Karpas-422 (cell line): ENCODE measurements at regions not wholly inside any gene's neighbourhood (a gene's known extent, or its start where the extent isn't known, plus 50 kb on each side); places are given as distances from the start of the nearest gene placed in this dataset.
"Not testable (repeated sequence)": the region's sequence is repeated elsewhere in the genome, so short reads cannot be mapped to it uniquely, and the experiment has no call there.

Experiments
- DNase-seq: peaks from one replicate; pipeline ENCODE4 v3.0.0-alpha.2; 2015
- H2AFZ ChIP-seq: fragments of 200-600 bp; sonication (generic); 2 replicates; pipeline ENCODE4 v1.6.1; 2014; ENCODE audit warnings: antibody characterized with exemption, low read length, mixed read lengths
- H3K27ac ChIP-seq: fragments of 200-600 bp; sonication (generic); 2 replicates; pipeline ENCODE4 v1.5.1; 2014; ENCODE audit warnings: mild to moderate bottlenecking, low read length, moderate library complexity
- H3K27me3 ChIP-seq: fragments of 200-600 bp; sonication (generic); 2 replicates; pipeline ENCODE4 v1.6.1; 2014; ENCODE audit warnings: low read length, mixed read lengths
- H3K36me3 ChIP-seq: fragments of 200-600 bp; sonication (generic); 2 replicates; pipeline ENCODE4 v1.6.1; 2014; ENCODE audit warnings: low read length, mixed read lengths; ENCODE audit not compliant: insufficient read depth
- H3K4me1 ChIP-seq: fragments of 200-600 bp; sonication (generic); 2 replicates; pipeline ENCODE4 v1.6.1; 2014; ENCODE audit warnings: mild to moderate bottlenecking, low read length, mixed read lengths
- H3K4me2 ChIP-seq: fragments of 200-600 bp; sonication (generic); 2 replicates; pipeline ENCODE4 v1.6.1; 2014; ENCODE audit warnings: low read length, low read depth, mild to moderate bottlenecking; ENCODE audit not compliant: poor library complexity, severe bottlenecking
- H3K4me3 ChIP-seq: fragments of 200-600 bp; sonication (generic); 2 replicates; pipeline ENCODE4 v1.5.1; 2014; ENCODE audit warnings: mild to moderate bottlenecking, antibody characterized with exemption, low read length, mixed read lengths
- H3K79me2 ChIP-seq: fragments of 200-600 bp; sonication (generic); 2 replicates; pipeline ENCODE4 v1.6.1; 2014; ENCODE audit warnings: mild to moderate bottlenecking, low read length, mixed read lengths
- H3K9ac ChIP-seq: fragments of 200-600 bp; sonication (generic); 2 replicates; pipeline ENCODE4 v1.6.0; 2014; ENCODE audit warnings: low read length
- H3K9me2 ChIP-seq: fragments of 200-600 bp; sonication (generic), shearing (Covaris generic); replicated peaks from 2 replicates; pipeline ENCODE4 v1.6.0; 2014; ENCODE audit warnings: mild to moderate bottlenecking, low read length, moderate library complexity; ENCODE audit not compliant: insufficient read depth
- H3K9me3 ChIP-seq: fragments of 300-700, 200-600 bp; sonication (generic); 2 replicates; pipeline ENCODE4 v1.6.1; 2014; ENCODE audit warnings: low read length, mixed read lengths
- H4K20me1 ChIP-seq: fragments of 200-600 bp; sonication (generic); 2 replicates; pipeline ENCODE4 v1.6.1; 2014; ENCODE audit warnings: mild to moderate bottlenecking, antibody characterized with exemption, low read length, low read depth; ENCODE audit not compliant: insufficient read depth

- H3K4me3 ChIP-seq, result no peak overlapping the region
- H2AFZ ChIP-seq, result no peak overlapping the region
- H3K79me2 ChIP-seq, result no peaks in the 10 kb centered on the region
- no peaks in the 10 kb centered on the region for H3K4me1 ChIP-seq
- peaks cover 22% of the 10 kb centered on the region for H3K9me3 ChIP-seq
- H3K36me3 ChIP-seq, result no peaks in the 10 kb centered on the region
- H3K27ac ChIP-seq, result no peak overlapping the region
- DNase-seq, result no peak
- H3K4me2 ChIP-seq, result no peak overlapping the region
- no peak overlapping the region for H3K9ac ChIP-seq
- no peaks in the 10 kb centered on the region for H3K9me2 ChIP-seq
- no peaks in the 10 kb centered on the region for H3K27me3 ChIP-seq
- H4K20me1 ChIP-seq, result no peaks in the 10 kb centered on the region
Observed at GRCh38 chr18:43786893-43787292, 509.6 kb upstream of the SYT4 start.

- H3K36me3 ChIP-seq, H3K27me3 ChIP-seq, H4K20me1 ChIP-seq, H3K79me2 ChIP-seq, H3K4me2 ChIP-seq, DNase-seq, H3K9me2 ChIP-seq, H3K27ac ChIP-seq, H3K4me1 ChIP-seq, H3K9ac ChIP-seq, H2AFZ ChIP-seq, H3K4me3 ChIP-seq: not testable (repeated sequence)
- H3K9me3 ChIP-seq, result peaks cover 16% of the 10 kb centered on the region
Observed at GRCh38 chr18:43787721-43788120, 510.4 kb upstream of the SYT4 start.

- no peaks in the 10 kb centered on the region for H3K9me2 ChIP-seq
- H3K4me1 ChIP-seq, result no peaks in the 10 kb centered on the region
- no peak overlapping the region for H3K4me2 ChIP-seq
- no peak overlapping the region for H3K27ac ChIP-seq
- H3K9ac ChIP-seq, result no peak overlapping the region
- H3K36me3 ChIP-seq, result no peaks in the 10 kb centered on the region
- H2AFZ ChIP-seq, result no peak overlapping the region
- H3K27me3 ChIP-seq, result no peaks in the 10 kb centered on the region
- H3K4me3 ChIP-seq, result no peak overlapping the region
- no peaks in the 10 kb centered on the region for H4K20me1 ChIP-seq
- peaks cover 15% of the 10 kb centered on the region for H3K9me3 ChIP-seq
- no peaks in the 10 kb centered on the region for H3K79me2 ChIP-seq
- DNase-seq, result no peak
Observed at GRCh38 chr18:43789234-43790000, 512.1 kb upstream of the SYT4 start.

- H3K9ac ChIP-seq, result no peak overlapping the region
- peaks cover 11% of the 10 kb centered on the region; the same call in 1 of the 2 replicates for H3K9me3 ChIP-seq
- H3K36me3 ChIP-seq, result no peaks in the 10 kb centered on the region
- H3K4me1 ChIP-seq, result no peaks in the 10 kb centered on the region
- H3K9me2 ChIP-seq, result no peaks in the 10 kb centered on the region
- H3K4me3 ChIP-seq, result no peak overlapping the region
- no peaks in the 10 kb centered on the region for H4K20me1 ChIP-seq
- H3K27ac ChIP-seq, result no peak overlapping the region
- H3K27me3 ChIP-seq, result no peaks in the 10 kb centered on the region
- no peak overlapping the region for H2AFZ ChIP-seq
- H3K4me2 ChIP-seq, result no peak overlapping the region
- H3K79me2 ChIP-seq, result no peaks in the 10 kb centered on the region
- DNase-seq, result no peak
Observed at GRCh38 chr18:43793910-43794309, 516.6 kb upstream of the SYT4 start.

GRCh38 chr18:43794363-43794762, 517.1 kb upstream of the SYT4 start:
- H4K20me1 ChIP-seq, result no peaks in the 10 kb centered on the region
- H3K36me3 ChIP-seq, result no peaks in the 10 kb centered on the region
- DNase-seq, result no peak
- no peaks in the 10 kb centered on the region for H3K9me2 ChIP-seq
- peaks cover 11% of the 10 kb centered on the region; the same call in 1 of the 2 replicates for H3K9me3 ChIP-seq
- H3K4me1 ChIP-seq, result no peaks in the 10 kb centered on the region
- H2AFZ ChIP-seq, result no peak overlapping the region
- H3K9ac ChIP-seq, result no peak overlapping the region
- no peak overlapping the region for H3K4me3 ChIP-seq
- H3K27ac ChIP-seq, result no peak overlapping the region
- H3K4me2 ChIP-seq, result no peak overlapping the region
- H3K79me2 ChIP-seq, result no peaks in the 10 kb centered on the region
- no peaks in the 10 kb centered on the region for H3K27me3 ChIP-seq

- Histone ChIP-seq H3K9ac (no peak overlapping the region), H3K27me3 (no peaks in the 10 kb centered on the region), H3K4me1 (no peaks in the 10 kb centered on the region), H2AFZ (no peak overlapping the region), H3K4me2 (no peak overlapping the region), H3K9me3 (peaks cover 14% of the 10 kb centered on the region), H3K36me3 (no peaks in the 10 kb centered on the region), H3K9me2 (no peaks in the 10 kb centered on the region), H4K20me1 (no peaks in the 10 kb centered on the region), H3K27ac (no peak overlapping the region), H3K79me2 (no peaks in the 10 kb centered on the region), H3K4me3 (no peak overlapping the region)
- no peak for DNase-seq
Observed at GRCh38 chr18:43797347-43797746, 520.1 kb upstream of the SYT4 start.

GRCh38 chr18:43800584-43800983, 523.3 kb upstream of the SYT4 start:
- Histone ChIP-seq H2AFZ (no peak overlapping the region), H3K4me3 (no peak overlapping the region), H3K9me2 (no peaks in the 10 kb centered on the region), H3K9ac (no peak overlapping the region), H3K79me2 (no peaks in the 10 kb centered on the region), H3K4me2 (no peak overlapping the region), H3K27ac (no peak overlapping the region), H3K4me1 (no peaks in the 10 kb centered on the region), H3K36me3 (no peaks in the 10 kb centered on the region), H3K9me3 (peaks cover 17% of the 10 kb centered on the region), H3K27me3 (no peaks in the 10 kb centered on the region), H4K20me1 (no peaks in the 10 kb centered on the region)
- no peak for DNase-seq

- DNase-seq, result no peak
- Histone ChIP-seq H3K9me2 (no peaks in the 10 kb centered on the region), H4K20me1 (no peaks in the 10 kb centered on the region), H3K27ac (no peak overlapping the region), H3K4me2 (no peak overlapping the region), H3K4me3 (no peak overlapping the region), H3K4me1 (no peaks in the 10 kb centered on the region), H3K27me3 (no peaks in the 10 kb centered on the region), H3K9ac (no peak overlapping the region), H2AFZ (no peak overlapping the region), H3K9me3 (peaks cover 13% of the 10 kb centered on the region), H3K79me2 (no peaks in the 10 kb centered on the region), H3K36me3 (no peaks in the 10 kb centered on the region)
Observed at GRCh38 chr18:43805646-43806194, 528.4 kb upstream of the SYT4 start.
